H1 (cell line): ENCODE measurements at regions not wholly inside any gene's neighbourhood (a gene's known extent, or its start where the extent isn't known, plus 50 kb on each side); places are given as distances from the start of the nearest gene placed in this dataset.

Experiments used
- TF ChIP-seq, protein P1 (sequence below): IDR thresholded peaks from 2 replicates; pipeline ENCODE4 v1.6.1; 2011; ENCODE audit warnings: low read length, improper control_type of control experiment

DNA sequence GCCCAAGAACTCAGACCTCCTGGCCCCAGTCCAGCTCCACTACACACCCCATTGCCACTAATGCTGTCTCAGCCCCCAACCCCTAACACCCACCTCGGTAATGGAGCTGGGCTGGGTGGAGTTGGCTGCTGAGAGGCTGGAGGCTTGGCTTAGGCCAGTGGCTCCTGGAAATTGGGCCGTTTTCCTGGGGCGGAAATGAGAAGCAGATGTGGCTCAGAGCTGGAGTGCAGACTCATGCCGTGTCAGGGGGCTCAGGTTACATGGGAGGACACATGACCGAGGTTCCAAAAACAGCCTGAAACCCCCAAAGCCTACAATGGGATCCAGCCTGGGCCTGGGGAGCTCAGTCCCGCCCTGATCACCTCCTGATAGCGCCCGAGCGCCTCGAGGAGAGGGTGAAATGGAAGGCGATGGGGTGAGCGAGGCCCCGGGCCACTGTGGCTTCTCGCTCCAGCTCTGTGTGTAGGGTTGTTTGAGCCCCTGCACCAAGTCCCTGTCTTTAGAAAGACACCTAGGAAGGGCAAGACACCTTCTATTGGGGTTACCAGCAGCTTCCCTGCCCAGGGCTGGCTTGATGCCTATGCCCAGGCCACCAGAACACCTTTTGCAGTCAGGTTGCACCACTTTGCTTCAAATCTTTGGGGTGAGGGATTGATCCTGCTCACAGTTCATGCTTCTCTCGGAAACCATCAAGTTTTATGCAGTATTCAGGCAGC is 175.7 kb upstream of the HAAO start (continued):
- TF ChIP-seq, protein P1, sequence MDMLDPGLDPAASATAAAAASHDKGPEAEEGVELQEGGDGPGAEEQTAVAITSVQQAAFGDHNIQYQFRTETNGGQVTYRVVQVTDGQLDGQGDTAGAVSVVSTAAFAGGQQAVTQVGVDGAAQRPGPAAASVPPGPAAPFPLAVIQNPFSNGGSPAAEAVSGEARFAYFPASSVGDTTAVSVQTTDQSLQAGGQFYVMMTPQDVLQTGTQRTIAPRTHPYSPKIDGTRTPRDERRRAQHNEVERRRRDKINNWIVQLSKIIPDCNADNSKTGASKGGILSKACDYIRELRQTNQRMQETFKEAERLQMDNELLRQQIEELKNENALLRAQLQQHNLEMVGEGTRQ = no peak
